NCI-H2107 treated with DMSO at 0.1 percent for 48 hours (cell line): ENCODE measurements at regions not wholly inside any gene's neighbourhood (a gene's known extent, or its start where the extent isn't known, plus 50 kb on each side); places are given as distances from the start of the nearest gene placed in this dataset.

Experiments
- DNase-seq: peaks from one replicate; lab custom pipeline; 2025; ENCODE audit not compliant: unreplicated experiment; lab: John Stamatoyannopoulos, UW

- DNase-seq = no peak
Observed at GRCh38 chr5:98468188-98468869, 305.1 kb upstream of the RGMB start.

DNA sequence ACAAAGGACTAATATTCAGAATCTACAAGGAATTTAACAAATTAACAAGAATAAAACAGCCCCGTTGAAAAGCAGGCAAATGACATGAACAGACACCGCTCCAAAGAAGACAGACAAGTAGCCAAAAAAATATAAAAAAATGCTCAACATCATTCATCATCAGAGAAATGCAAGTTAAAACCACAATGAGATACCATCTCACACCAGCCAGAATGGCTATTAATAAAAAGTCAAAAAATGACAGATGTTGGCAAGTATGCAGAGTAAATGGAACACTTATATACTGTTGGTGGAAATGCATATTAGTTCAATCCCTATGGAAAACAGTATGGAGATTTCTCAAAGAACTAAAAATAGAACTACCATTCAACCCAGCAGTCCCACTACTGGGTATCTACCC is 302.7 kb upstream of the RGMB start:
- no peak for DNase-seq

DNA sequence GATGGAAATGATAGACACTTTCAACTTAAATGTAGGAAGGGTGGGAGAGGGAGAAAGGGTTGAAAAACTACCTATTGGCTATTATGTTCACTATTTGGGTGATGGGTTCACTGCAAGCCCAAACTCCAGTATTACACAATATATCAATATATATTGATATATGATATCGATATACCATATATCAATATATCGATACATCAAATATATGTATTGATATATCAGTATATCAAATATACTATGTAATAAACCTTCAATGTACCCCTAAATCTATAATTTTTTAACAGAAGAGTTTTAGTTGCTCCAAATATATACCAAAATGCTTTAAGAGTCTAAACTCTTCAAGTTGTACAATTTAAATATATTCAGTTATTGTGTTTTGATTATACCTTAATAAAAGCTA is 302.0 kb upstream of the RGMB start:
- DNase-seq = no peak

DNA sequence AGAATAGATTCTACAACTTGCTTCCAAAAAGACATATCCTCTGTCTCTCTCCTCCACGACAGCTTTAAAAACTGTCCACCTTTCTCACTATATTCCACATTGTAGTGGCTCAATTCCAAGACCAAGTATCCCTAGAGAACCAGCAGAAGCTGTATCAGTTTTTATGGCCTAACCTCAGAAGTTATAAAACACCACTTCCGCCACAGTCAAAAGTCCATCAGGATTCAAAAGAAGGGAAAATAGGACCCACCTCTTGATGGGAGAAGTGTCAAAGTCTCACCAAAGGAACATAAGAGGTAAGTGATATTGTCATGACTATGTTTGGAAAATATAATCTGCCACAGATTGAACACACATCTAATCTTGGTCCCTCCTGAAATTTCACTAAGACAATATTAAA is 299.2 kb upstream of the RGMB start:
- DNase-seq = no peak

GRCh38 chr5:98474782-98475181 is 298.7 kb upstream of the RGMB start:
- no peak for DNase-seq

GRCh38 chr5:98482321-98483300 is 290.9 kb upstream of the RGMB start:
- no peak for DNase-seq

GRCh38 chr5:98483301-98483685 is 290.2 kb upstream of the RGMB start:
- DNase-seq = no peak

DNA sequence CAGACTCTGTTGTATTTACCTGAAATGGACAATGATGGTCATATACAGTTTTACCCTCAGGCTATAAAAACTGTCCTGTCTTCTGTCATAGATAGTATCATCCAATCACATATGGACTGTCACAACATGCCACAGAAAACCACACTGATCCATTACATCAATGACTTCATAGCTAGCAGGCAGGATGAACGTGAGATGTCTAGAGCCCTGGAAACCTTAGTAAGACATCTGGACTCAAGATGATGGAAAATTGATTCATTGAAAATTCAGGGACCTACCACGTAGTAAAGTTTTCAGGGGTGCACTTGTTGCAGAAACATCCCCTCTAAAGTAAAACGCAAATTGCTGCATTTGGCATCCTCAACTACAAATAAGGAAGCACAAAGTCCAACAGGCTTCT is 284.4 kb upstream of the RGMB start:
- no peak for DNase-seq

DNA sequence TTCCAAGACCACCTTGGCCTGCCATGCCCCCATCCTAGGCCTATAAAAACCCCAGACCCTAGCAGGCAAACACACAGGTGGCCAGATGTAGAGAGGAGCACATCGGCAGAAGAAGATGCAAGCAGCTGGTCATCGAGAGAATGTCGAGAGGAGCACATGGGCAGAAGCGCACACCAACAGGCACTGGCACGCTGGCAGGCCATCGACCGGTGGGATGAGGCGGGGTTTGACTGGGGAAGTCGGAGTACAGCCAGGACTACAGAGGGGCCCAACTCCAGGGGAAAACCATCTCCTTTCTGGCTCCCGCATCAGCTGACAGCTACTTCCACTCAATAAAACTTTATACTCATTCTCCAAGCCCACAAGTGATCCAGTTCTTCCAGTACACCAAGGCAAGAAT is 283.1 kb upstream of the RGMB start:
- no peak for DNase-seq

DNA sequence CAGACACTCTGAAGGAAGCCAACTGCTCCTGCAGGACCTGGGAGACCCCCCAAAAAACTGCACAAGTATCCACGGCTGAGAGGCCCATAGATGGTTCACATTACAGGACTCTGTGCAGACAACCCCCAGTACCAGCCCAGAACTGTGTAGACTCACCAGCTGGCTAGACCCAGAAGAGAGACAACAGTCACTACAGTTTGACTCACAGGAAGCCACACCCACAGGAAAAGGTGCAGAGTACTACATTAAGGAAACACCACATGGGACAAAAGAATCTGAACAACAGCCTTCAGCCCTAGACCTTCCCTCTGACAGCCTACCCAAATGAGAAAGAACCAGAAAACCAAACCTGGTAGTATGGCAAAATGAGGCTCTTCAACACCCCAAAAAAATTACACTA is 281.2 kb upstream of the RGMB start:
- DNase-seq = no peak

- DNase-seq = no peak
Observed at GRCh38 chr5:98497418-98497817, 276.0 kb upstream of the RGMB start.

GRCh38 chr5:98498028-98498427 is 275.4 kb upstream of the RGMB start:
- DNase-seq = no peak

DNA sequence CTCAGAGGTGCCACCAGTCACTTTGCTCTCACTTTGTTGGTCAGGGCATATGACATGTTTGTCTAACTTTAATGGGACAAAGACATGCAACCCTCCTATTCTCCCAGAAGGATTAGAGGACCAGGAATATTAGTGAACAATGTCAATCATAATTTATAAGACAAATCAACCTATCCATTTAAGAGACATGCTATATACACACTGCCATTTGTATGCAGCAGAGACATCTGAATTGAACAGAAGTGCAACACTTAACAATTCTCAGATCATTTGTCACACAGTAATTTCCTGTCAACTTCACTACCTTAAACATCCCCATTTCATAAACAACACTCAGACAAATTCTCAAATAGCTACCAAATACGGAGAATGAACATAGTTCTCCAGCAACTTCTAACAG is 273.6 kb upstream of the RGMB start:
- DNase-seq = no peak

GRCh38 chr5:98500811-98501210 is 272.7 kb upstream of the RGMB start:
- DNase-seq = no peak

- no peak for DNase-seq
Observed at GRCh38 chr5:98503616-98504015, 269.8 kb upstream of the RGMB start.

DNA sequence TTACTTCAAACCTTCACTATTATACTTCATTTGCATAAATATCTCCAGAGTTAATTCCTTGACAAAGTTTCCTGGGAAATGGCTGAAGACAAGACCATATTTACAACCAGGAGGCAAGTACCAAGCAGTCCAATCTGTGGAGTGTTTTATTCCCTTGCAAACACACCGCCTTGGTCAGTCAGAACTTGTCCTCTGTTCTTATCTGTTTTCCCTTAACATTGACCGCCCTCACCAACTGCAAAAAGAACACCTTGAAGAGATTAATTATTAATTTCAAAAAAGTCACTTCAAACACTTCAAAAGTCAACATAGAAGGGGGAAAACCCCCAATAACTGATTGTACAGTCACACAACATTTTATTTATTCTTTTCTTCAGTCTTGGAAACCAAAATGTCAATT is 269.0 kb upstream of the RGMB start:
- no peak for DNase-seq

- DNase-seq = no peak
Observed at GRCh38 chr5:98510143-98510985, 263.1 kb upstream of the RGMB start.

DNA sequence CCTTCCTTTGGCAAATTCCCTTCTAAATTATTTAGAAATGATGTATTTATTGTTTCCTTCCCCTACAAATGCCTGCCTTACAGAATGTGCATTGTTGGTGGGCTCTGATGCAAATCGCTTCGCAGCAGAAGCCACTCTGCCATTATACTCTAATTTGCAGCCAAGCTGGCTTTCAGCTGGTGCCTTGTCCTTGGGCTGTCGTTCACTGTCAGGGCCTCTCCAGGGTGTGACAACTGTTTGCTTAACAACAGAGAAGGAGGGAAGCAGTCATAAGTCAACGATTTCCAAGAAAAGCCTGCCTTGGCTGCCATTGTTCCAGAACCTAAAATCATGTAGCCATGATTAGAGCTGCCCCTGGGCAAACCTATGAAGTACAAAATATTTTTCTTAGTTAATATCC is 260.1 kb upstream of the RGMB start:
- DNase-seq = no peak

GRCh38 chr5:98514215-98514614 is 259.2 kb upstream of the RGMB start:
- no peak for DNase-seq

DNA sequence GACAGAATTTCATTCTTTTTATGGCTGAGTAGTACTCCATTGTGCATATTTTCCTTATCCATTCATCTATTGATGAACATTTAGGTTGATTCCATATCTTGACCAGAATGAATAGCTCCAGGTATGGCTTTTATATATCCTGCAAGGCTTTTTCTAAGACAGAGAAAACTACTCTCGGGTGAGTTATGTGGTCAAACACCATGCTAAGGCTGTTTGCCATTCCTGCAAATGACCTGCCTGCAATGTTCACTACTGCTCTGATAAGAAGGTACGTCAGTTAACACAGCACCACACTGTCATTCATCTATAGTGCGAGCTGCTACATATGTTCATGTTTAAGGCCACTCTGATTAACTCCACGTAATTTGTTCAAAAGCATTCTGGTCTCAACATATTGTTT is 256.8 kb upstream of the RGMB start:
- DNase-seq = no peak

DNA sequence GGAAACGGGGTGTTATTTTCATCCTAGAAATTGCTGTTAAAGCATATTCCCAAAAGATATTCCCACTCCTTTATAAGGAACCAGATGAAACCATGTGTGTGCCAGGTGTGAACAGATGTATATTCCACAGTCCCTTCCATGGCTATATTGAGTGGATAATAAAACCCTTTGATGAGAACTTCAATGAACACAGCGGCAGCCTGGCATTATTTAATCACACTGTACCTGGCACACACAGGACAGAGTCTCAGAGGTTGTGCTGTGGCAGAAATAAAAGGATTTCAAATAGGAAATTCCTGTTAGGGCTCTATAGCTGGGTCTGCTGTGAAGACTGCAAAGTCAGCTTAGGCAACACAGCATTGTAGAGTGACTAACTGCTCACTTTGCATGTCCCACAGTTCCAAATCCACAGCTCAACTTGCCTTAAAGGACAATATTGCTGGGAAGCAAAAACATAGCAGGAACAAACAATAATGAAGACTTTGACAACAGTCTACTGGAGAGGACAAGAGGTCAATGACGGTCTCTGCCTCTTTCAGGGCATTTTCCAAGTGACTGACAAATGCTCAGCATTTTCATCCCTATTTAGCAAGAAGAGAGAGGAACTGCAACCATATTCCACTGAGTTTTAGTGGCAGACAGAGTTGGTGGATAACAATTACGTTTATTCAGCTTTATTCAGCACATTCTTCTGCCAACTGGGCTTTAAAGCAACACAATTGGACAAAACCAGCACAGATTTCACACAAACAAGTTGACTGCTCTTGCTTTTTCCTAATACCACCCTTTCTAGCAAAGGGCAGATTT is 255.7 kb upstream of the RGMB start:
- no peak for DNase-seq
